ENCODE measurements at regions not wholly inside any gene's neighbourhood (a gene's known extent, or its start where the extent isn't known, plus 50 kb on each side); places are given as distances from the start of the nearest gene placed in this dataset.

- Histone ChIP-seq H3K27ac (no peak overlapping the region), H3K9me3 (no peaks in the 10 kb centered on the region), H3K36me3 (no peaks in the 10 kb centered on the region), H3K27me3 (no peaks in the 10 kb centered on the region), H3K4me1 (no peaks in the 10 kb centered on the region), H3K4me3 (no peak overlapping the region)
- 83% methylated on average over 5 of the region's 5 CpGs for WGBS, 2 donors
- no peak for DNase-seq (ENCODE audit: low spot score in 2 of 2)
- no peak for TF ChIP-seq EP300 (IDR thresholded peaks at IDR 0.05)
- no peak for TF ChIP-seq CTCF (IDR thresholded peaks at IDR 0.05)
- no peak for TF ChIP-seq POLR2A (IDR thresholded peaks at IDR 0.05)
Observed at GRCh38 chr20:52402514-52402913, 210.9 kb upstream of the ZFP64 start.

- TF ChIP-seq POLR2A (IDR thresholded peaks at IDR 0.05) = no peak
- no peak for TF ChIP-seq EP300 (IDR thresholded peaks at IDR 0.05)
- no peak for TF ChIP-seq CTCF (IDR thresholded peaks at IDR 0.05)
- Histone ChIP-seq H3K4me1 (no peaks in the 10 kb centered on the region), H3K4me3 (no peak overlapping the region), H3K27me3 (no peaks in the 10 kb centered on the region), H3K9me3 (no peaks in the 10 kb centered on the region), H3K27ac (no peak overlapping the region), H3K36me3 (no peaks in the 10 kb centered on the region)
- DNase-seq (ENCODE audit: low spot score in 2 of 2) = no peak
- WGBS, 2 donors = 80 to 81% methylated on average over 1 of the region's 1 CpG
Observed at GRCh38 chr20:52401431-52401830, 209.9 kb upstream of the ZFP64 start.

GRCh38 chr20:52399352-52399751 lies 207.8 kb upstream of the ZFP64 start:
- no peak for DNase-seq (ENCODE audit: low spot score in 2 of 2)
- 78 to 89% methylated on average over 2 of the region's 2 CpGs for WGBS, 2 donors
- TF ChIP-seq POLR2A (IDR thresholded peaks at IDR 0.05) (no peak), EP300 (IDR thresholded peaks at IDR 0.05) (no peak), CTCF (IDR thresholded peaks at IDR 0.05) (no peak)
- H3K4me1 ChIP-seq = no peaks in the 10 kb centered on the region
- no peaks in the 10 kb centered on the region for H3K9me3 ChIP-seq
- H3K27ac ChIP-seq = no peak overlapping the region
- no peaks in the 10 kb centered on the region for H3K36me3 ChIP-seq
- H3K4me3 ChIP-seq = no peak overlapping the region
- H3K27me3 ChIP-seq = no peaks in the 10 kb centered on the region

GRCh38 chr20:52389606-52390005 lies 198.0 kb upstream of the ZFP64 start:
- WGBS, 2 donors = 95 to 97% methylated on average over 1 of the region's 1 CpG
- H3K4me3 ChIP-seq = no peak overlapping the region
- H3K27ac ChIP-seq = no peak overlapping the region
- DNase-seq (ENCODE audit: low spot score in 2 of 2) = no peak
- TF ChIP-seq POLR2A (IDR thresholded peaks at IDR 0.05) = no peak
- no peak for TF ChIP-seq EP300 (IDR thresholded peaks at IDR 0.05)
- TF ChIP-seq CTCF (IDR thresholded peaks at IDR 0.05) = no peak
- H3K9me3 ChIP-seq = no peaks in the 10 kb centered on the region
- no peaks in the 10 kb centered on the region for H3K4me1 ChIP-seq
- H3K27me3 ChIP-seq = no peaks in the 10 kb centered on the region
- no peaks in the 10 kb centered on the region for H3K36me3 ChIP-seq

- Histone ChIP-seq H3K4me1 (no peaks in the 10 kb centered on the region), H3K36me3 (no peaks in the 10 kb centered on the region), H3K4me3 (no peak overlapping the region), H3K9me3 (no peaks in the 10 kb centered on the region), H3K27me3 (no peaks in the 10 kb centered on the region), H3K27ac (no peak overlapping the region)
- no peak for DNase-seq (ENCODE audit: low spot score in 2 of 2)
- TF ChIP-seq POLR2A (IDR thresholded peaks at IDR 0.05) (no peak), EP300 (IDR thresholded peaks at IDR 0.05) (no peak), CTCF (IDR thresholded peaks at IDR 0.05) (no peak)
- WGBS, 2 donors = 93% methylated on average over 10 of the region's 10 CpGs
Observed at GRCh38 chr20:52383995-52384621, 192.5 kb upstream of the ZFP64 start.

Measured in tibial nerve (tissue), 4 donors.